Activated naive CD4-positive, alpha-beta T cell treated with anti-CD3 and anti-CD28 coated beads for 36 hours (primary cell): ENCODE measurements at regions not wholly inside any gene's neighbourhood (a gene's known extent, or its start where the extent isn't known, plus 50 kb on each side); places are given as distances from the start of the nearest gene placed in this dataset.
"Not testable (repeated sequence)": the region's sequence is repeated elsewhere in the genome, so short reads cannot be mapped to it uniquely, and the experiment has no call there.

Experiments used
- CTCF ChIA-PET: fragments of 350-600 bp; sonication (Branson Sonifier 250); formaldehyde crosslinking; loops from one replicate; lab custom pipeline; 2021; ENCODE audit warnings: antibody characterized with exemption; lab: Charles Lee
- DNase-seq: peaks from one replicate; pipeline ENCODE4 v3.0.0-alpha.2; 2020
- H3K27ac Mint-ChIP-seq: one replicate; pipeline ENCODE4 v1.8.0; 2021; ENCODE audit warnings: mild to moderate bottlenecking, mixed read lengths
- H3K27me3 Mint-ChIP-seq: one replicate; pipeline ENCODE4 v1.8.0; 2021; ENCODE audit warnings: low read depth, mixed read lengths
- H3K36me3 Mint-ChIP-seq: one replicate; pipeline ENCODE4 v1.8.0; 2021; ENCODE audit warnings: low read depth, mixed read lengths
- H3K4me1 Mint-ChIP-seq: one replicate; pipeline ENCODE4 v1.8.0; 2021; ENCODE audit warnings: low read depth, mixed read lengths
- H3K4me3 Mint-ChIP-seq: one replicate; pipeline ENCODE4 v1.8.0; 2021; ENCODE audit warnings: mild to moderate bottlenecking, moderate library complexity, mixed read lengths
- H3K9me3 Mint-ChIP-seq: one replicate; pipeline ENCODE4 v1.8.0; 2021; ENCODE audit warnings: mixed read lengths
- intact Hi-C: fragments of 100-400 bp; cut with micrococcal nuclease; formaldehyde crosslinking; loops from one replicate; pipeline ENCODE4 v1.15.1; 2023

GRCh38 chr6:6091608-6092002 lies 84.9 kb upstream of the NRN1 start:
- H3K9me3 Mint-ChIP-seq: no peaks in the 10 kb centered on the region
- intact Hi-C loops: no loop called here

GRCh38 chr6:6090861-6091607 lies 84.3 kb upstream of the NRN1 start:
- Mint-ChIP-seq H3K4me3 (no peak overlapping the region), H3K9me3 (no peaks in the 10 kb centered on the region), H3K27me3 (peaks cover 6% of the 10 kb centered on the region), H3K36me3 (no peaks in the 10 kb centered on the region), H3K4me1 (peaks cover 6% of the 10 kb centered on the region), H3K27ac (no peak overlapping the region)
- intact Hi-C loops: no loop called here
- no peak for DNase-seq
- CTCF ChIA-PET: no interaction called here

More at GRCh38 chr6:6091608-6092002, 84.9 kb upstream of the NRN1 start:
- peaks cover 6% of the 10 kb centered on the region for H3K27me3 Mint-ChIP-seq
- H3K36me3 Mint-ChIP-seq: no peaks in the 10 kb centered on the region
- DNase-seq: no peak
- peaks cover 6% of the 10 kb centered on the region for H3K4me1 Mint-ChIP-seq
- no peak overlapping the region for H3K4me3 Mint-ChIP-seq
- H3K27ac Mint-ChIP-seq: no peak overlapping the region
- CTCF ChIA-PET: no interaction called here

GRCh38 chr6:6085928-6086668 lies 79.4 kb upstream of the NRN1 start:
- DNase-seq: no peak
- Mint-ChIP-seq H3K27ac (no peak overlapping the region), H3K9me3 (peaks cover 12% of the 10 kb centered on the region), H3K4me1 (no peaks in the 10 kb centered on the region), H3K36me3 (no peaks in the 10 kb centered on the region), H3K4me3 (no peak overlapping the region), H3K27me3 (peaks cover 9% of the 10 kb centered on the region)
- CTCF ChIA-PET: interaction anchor here (1.4 kb wide), 1 partner anchor 9 kb away, joined by 3 read pairs; no protein-coding TSS in a partner anchor
- intact Hi-C loops: no loop called here

GRCh38 chr6:6080975-6081374 lies 74.2 kb upstream of the NRN1 start:
- intact Hi-C loops: no loop called here

DNA sequence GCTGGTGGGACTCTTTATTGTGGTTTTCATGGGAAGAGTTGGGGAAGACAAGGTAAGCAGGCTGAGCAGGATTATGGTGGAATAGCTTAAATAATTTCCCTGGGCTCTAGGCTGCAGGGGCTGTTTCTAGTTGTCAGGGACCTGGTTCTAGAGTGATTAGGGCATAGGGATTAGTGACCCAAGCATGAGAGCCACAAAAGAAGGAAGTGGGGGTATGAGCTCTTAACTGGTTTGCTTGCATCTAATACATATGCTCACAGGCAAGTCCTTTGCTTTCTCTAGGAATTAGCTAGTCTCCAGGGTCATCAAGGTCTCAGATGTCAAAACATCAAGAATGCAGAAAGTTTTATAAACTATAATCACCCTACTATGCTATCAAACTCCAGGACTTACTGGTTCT lies 67.5 kb upstream of the NRN1 start:
- peaks cover 8% of the 10 kb centered on the region for H3K9me3 Mint-ChIP-seq
- DNase-seq: no peak
- H3K36me3 Mint-ChIP-seq: no peaks in the 10 kb centered on the region
- H3K27me3 Mint-ChIP-seq: peaks cover 27% of the 10 kb centered on the region
- H3K27ac Mint-ChIP-seq: no peak overlapping the region
- CTCF ChIA-PET: interaction anchor here (0.5 to 1.1 kb wide), 2 partner anchors 16 to 794 kb away, joined by 3 to 4 read pairs; no protein-coding TSS in a partner anchor
- no peak overlapping the region for H3K4me3 Mint-ChIP-seq
- no peaks in the 10 kb centered on the region for H3K4me1 Mint-ChIP-seq
- intact Hi-C loops: no loop called here

More at GRCh38 chr6:6080975-6081374, 74.2 kb upstream of the NRN1 start:
- Mint-ChIP-seq H3K27me3 (peaks cover 3% of the 10 kb centered on the region), H3K4me1 (no peaks in the 10 kb centered on the region), H3K4me3 (no peak overlapping the region), H3K9me3 (peaks cover 12% of the 10 kb centered on the region), H3K27ac (no peak overlapping the region), H3K36me3 (no peaks in the 10 kb centered on the region)
- CTCF ChIA-PET: interaction anchor here (1.2 kb wide), 1 partner anchor 13 kb away, joined by 3 read pairs; no protein-coding TSS in a partner anchor
- DNase-seq: no peak

- DNase-seq, H3K27ac Mint-ChIP-seq, H3K4me1 Mint-ChIP-seq, intact Hi-C loops, H3K36me3 Mint-ChIP-seq, H3K4me3 Mint-ChIP-seq: not testable (repeated sequence)
- H3K9me3 Mint-ChIP-seq: peaks cover 16% of the 10 kb centered on the region
- peaks cover 25% of the 10 kb centered on the region for H3K27me3 Mint-ChIP-seq
- CTCF ChIA-PET: interaction anchor here (1.2 kb wide), 1 partner anchor 13 kb away, joined by 3 read pairs; no protein-coding TSS in a partner anchor
These were observed 61.4 kb upstream of the NRN1 start for GRCh38 chr6:6068157-6068556.

- Mint-ChIP-seq H3K27me3 (peaks cover 26% of the 10 kb centered on the region), H3K36me3 (no peaks in the 10 kb centered on the region), H3K4me1 (no peaks in the 10 kb centered on the region), H3K4me3 (no peak overlapping the region), H3K27ac (no peak overlapping the region), H3K9me3 (peaks cover 3% of the 10 kb centered on the region)
- CTCF ChIA-PET: interaction anchor here (0.7 to 6.3 kb wide), 6 partner anchors 9 to 489 kb away, joined by 3 to 35 read pairs (median 4); no protein-coding TSS in a partner anchor
- intact Hi-C loops: loop anchor here (5.0 kb wide), 1 partner anchor 254 kb away; no protein-coding TSS in a partner anchor
- DNase-seq: no peak
These were observed 51.3 kb upstream of the NRN1 start for GRCh38 chr6:6058054-6058444.

GRCh38 chr6:6057442-6058053 lies 50.8 kb upstream of the NRN1 start:
- intact Hi-C loops: loop anchor here (1.0 to 5.0 kb wide), 4 partner anchors 73 to 490 kb away; no protein-coding TSS in a partner anchor
- Mint-ChIP-seq H3K36me3 (no peaks in the 10 kb centered on the region), H3K9me3 (peaks cover 3% of the 10 kb centered on the region), H3K27me3 (peaks cover 27% of the 10 kb centered on the region), H3K4me3 (no peak overlapping the region), H3K27ac (no peak overlapping the region), H3K4me1 (no peaks in the 10 kb centered on the region)
- DNase-seq: no peak
- CTCF ChIA-PET: interaction anchor here (0.7 to 6.3 kb wide), 10 partner anchors 8 to 494 kb away, joined by 3 to 35 read pairs (median 4); no protein-coding TSS in a partner anchor
